Kidney glomerular epithelial cell (primary cell): ENCODE measurements at regions not wholly inside any gene's neighbourhood (a gene's known extent, or its start where the extent isn't known, plus 50 kb on each side); places are given as distances from the start of the nearest gene placed in this dataset.
A peak's percentile ranks its signal among the peaks of the same experiment; 100 is the strongest.

Experiments used
- DNase-seq: peaks from one replicate; lab custom pipeline; 2025; lab: John Stamatoyannopoulos, UW

DNA sequence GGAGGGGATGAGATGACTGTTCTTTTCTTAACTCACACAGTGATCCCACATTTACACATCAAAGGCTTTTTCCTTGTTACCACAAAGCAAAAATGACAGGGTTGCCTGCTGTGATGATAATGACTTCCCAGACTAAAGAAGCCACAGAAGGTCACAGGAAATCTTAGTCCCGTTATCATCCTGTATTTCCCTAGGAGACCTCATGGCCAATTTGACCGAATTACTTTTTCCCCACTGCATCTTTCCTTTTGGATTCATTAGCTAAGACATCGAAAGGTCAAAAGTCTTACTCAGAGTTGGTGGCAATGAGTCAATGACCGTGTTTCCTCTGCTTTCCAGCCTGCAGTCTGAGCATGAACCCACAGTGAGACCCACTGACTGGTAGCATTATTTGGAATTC, 130.1 kb upstream of the INHBA start:
- no peak for DNase-seq

DNA sequence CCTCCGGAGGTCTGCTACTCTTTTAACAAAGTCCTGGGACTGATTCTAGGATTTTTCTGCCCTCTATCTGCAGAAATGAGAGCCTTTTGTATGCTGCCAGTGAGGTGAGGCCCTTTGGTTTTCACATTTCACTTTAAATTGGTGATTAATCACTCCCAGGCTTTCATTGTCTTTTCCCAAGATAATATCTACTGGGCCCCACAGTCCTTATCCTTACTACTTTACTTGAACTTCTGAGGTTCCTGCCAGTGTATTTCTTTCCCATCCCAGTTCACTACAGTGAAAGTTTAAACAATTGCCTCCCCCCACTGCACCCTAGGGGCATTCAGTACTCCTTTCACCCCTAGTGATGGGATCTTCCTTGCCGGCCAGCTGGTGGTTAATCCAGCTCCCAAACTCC, 127.4 kb upstream of the INHBA start:
- DNase-seq = no peak

DNA sequence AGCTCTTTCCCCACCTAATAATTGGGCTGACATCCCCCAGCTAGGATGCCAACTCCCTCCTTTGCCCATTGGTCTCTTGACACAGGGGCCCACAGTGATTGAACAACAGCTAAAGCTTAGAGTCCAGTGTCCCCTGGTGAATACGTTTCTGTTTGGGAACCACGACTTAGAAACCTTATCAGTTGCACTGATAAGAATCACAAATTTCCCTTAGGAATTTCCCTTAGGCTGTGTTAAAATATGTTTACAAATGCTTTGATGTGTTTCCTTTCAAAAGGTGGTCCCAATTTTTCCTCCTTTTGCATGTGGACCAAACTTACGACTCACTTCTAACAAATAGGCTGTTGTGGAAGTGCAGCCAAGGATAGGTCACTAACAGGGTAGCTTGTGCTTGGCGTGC, 126.0 kb upstream of the INHBA start:
- DNase-seq = no peak

DNA sequence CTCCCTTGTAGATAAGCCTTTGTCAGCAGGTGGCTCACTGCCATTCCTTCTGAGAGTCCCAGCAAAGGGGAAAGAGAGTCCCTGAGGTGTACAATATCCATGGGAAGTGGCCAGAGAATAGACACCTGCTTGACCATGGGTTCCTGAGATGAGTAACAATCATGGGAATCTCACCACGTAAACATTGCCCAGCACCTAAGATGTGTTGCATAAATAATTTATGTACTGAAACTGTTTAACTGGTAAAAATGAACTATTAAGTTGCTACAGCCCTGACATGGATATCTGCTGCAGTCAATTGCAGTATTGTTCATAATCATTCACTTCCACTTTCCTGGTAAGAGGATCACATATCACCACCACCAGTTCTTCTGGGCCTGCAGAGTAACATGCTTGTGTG, 123.8 kb upstream of the INHBA start:
- DNase-seq = no peak

DNA sequence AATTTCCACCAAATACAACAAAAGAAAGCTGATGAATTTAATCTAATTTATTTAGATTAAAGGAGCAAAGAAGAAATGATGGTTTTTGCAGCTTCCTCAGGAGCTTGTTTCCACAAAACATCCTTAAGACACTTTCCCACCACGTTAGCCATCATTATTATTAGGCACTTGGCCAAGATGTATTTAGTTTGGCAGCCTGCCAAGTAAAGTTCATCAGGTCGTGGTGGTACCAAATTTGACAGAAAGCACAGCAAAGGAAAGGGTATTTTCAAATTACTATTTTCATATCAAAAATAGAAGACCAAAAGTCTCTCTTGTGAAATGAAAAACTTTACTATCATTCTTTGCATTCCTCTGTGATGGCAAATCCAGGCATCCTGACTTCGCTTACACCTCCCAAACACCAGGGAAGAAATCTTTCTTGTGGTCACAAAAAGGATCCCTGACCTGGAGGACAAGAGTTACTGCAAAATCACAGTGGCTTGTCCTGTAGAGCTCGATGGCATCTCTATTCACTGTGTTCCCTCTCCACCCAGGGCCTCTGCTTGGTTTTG, 123.1 kb upstream of the INHBA start:
- peak; percentile 28 for DNase-seq

DNA sequence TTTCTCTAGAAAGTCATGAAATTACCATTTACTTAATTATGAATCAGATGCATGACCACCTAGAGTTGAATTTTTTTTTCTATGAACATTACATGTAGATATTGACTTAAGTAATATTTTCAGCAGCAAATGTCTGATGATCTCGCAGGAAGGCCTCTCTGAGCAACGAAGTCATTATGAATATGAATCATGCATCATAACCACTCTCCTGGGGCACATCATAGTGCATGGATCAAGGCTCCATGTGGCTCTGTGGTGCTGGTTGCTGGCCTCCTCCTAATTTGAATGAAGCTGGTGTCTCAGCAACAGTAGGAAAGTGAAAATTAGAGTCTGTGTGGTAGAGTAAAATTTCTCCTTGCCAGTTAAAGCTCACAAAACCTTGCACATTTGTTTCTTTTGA, 121.4 kb upstream of the INHBA start:
- DNase-seq = no peak

DNA sequence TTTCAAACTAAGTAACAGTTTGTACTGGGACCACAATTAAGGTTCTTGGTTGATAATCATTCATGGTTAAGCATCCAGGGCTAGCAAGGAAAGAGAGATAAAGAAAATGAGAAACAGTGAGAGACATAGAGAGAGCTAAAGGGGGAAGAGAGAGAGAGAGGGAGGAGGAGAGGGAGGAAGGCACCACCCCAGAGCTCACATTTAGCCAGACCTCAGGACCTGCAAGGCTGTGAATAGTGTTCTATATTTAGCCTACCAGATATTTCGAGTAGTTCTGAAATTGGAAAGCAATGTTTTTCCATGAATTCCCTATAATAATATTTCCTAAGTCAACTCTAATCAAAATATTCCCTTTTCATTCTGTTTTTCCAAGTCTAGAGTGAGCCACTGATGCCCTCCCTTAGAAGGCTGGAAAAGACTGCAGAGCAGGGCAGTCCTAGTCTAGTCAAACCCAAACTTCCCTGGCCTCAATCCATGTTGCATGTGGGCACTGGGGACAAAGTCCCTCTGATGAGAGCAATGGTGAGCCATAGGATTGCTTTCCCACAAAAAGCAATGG, 119.4 kb upstream of the INHBA start:
- no peak for DNase-seq

DNA sequence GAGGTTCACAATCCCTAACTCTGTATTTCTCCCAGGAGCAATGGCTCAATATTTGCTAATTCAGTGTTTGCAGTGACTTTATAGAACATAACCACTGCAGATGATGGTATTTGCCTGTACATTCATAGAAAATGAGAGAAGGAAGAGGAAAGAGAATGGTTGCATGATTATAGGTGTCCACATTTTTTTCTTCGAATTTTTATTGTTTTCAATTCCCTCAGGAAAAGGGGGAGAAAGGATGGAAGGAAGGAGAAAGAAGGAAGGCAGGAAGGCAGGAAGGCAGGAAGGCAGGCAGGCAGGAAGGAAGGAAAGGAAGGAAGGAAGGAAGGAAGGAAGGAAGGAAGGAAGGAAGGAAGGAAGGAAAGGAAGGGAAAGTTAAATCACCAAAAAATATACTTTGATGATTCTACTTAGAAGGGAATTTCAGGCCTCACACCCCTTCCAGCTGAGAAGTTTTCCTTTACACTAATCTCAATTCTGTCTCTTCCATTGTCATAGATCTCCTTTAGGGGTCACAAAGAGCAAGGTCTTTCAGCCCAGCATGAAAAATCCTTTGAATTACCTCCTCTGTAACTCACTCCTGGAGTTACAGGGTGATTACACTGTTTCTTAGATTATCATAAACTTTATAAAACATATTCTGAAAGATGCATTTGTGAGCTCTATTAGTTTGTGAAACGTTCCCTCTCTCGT, 118.8 kb upstream of the INHBA start:
- DNase-seq = no peak

DNA sequence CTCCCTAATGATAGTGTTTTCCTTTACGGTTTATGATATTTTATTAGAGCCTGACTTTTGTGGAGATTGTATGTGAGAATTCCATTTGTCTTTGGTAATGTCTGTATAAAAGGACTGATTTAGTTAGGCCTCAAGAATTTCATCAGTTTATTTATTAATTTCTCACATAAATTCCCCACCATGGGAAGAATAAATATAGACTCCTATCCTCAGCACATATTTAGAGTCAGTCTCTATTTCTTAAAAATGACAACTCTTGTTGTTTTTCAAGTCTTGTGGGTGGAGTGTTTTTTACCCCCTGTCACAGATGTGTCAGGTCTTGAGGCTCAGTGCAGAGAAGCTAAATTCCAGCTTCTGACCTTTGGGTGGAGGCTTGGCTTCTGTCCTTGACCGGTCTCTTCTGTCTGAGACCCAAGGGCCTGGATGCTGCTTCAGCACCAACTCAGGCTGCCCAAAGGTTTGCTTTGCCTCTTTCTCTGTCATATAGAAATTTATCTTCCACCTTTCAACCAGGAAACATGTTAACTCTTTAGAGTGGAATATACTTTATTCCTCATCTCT, 117.3 kb upstream of the INHBA start:
- no peak for DNase-seq

DNA sequence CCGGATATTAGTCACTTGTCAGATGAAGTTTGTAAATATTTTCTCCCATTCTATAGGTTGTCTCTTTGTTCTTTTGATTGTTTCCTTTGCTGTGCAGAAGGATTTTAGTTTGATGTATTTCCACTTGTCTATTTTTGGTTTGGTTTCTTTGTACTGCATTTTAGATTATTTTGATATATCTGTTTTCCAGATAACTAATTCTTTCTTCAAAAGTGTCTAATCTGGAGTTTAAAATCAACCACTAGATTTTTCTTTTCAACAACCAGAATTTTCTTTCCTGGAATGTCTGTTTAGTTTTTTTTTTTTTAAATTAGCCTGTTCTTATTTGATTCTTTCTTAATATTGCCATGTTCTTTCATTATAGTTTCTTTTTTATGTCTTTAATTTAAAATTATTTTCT, 116.8 kb upstream of the INHBA start:
- DNase-seq = no peak

DNA sequence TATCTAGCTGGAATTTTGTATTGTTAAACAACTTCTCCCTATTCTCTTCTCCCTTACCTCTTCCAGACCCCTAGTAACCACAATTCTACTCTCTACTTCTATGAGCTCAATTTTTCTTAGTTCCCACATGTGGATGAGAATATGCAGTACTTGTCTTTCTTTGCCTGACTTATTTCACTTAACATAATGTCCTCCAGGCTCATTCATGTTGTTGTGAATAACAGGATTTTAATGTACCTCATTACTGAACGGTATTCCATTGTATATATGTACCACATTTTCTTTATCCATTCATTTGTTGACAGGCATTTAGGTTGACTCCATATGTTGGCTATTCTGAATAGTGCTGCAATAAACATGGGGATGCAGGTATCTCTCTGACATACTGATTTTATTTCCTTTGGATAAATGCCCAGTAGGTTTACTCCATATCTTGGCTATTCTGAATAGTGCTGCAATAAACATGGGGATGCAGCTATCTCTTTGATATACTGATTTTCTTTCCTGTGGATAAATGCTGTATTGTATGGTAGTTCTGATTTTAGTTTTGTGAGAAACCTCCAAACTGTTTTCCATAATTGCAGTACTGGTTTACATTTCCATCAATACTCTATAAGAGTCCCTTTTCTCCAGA, 116.0 kb upstream of the INHBA start:
- no peak for DNase-seq

DNA sequence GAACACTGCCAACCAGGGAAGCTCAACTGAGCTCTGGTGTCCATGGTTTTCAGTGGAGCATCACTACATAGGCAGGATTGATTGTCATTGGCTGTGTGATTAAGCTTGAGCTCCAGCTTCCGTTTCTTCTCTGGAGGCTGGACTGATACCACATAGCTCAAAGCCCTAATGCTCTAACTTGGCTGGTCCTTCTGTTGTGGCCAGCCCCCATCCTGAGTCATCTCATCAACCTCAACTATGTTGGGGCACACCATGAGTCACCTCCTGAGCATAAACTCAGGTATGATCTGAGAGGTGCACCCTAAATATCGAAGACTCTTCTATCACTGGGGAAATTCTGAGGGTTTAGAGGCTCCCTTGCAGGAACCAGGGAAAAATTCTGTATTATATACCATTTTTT, 114.5 kb upstream of the INHBA start:
- no peak for DNase-seq

DNA sequence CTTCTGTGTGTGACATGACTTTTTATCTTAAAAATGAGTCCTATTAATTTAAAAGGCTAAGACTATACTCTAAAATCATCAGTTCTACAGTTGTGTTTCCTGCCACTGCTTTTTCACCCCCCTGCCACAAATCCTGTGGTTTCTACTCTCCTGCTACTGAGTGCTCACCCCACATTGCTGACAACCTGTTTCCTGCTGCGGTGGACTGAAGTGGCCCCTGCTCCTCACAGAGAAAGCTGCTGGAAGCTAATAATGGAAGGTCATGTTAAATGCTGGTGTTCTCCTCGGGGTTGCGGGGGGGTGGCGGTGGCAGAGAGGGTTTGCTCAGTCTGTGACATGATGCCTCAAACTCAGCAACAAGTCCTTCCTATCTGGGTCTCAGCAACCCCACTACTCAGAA, 113.2 kb upstream of the INHBA start:
- no peak for DNase-seq

DNA sequence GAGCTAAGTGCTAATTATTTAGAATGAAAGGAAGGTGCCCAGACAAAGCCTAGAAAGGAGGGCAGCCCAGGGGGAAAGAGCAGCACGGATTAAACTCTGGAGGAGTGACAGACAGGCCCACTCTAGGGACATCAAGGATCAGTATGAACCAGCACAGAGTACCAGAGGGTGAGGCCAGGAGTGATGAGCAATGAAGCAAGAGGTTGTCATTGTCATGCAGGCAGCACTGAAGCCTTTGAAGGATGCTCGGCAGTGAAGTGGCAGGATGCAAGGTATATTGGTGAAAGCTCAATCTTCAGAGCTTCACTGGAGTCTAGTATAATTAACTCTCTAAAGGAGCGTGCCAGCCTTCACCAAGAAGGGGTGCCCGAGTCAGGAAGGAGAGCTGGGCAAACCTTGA, 112.0 kb upstream of the INHBA start:
- no peak for DNase-seq

DNA sequence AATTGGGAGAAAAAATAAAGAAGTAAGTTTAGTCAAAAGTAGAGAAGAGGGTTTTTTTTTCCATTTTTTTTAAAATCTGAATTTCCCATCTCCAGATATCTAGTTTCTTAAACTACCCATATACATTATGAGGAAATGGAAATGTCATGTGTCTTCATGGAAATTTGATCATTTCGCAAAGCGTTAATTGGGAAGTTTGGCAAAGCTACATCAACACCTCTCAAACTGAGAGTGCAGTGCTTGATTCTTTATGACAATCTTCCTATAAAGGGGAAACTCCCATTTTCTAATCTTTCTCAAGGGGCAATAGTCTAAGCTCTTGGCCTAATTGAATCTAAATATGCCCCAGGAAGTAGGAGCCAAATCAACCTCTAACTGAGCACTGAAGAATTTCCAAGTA, 110.4 kb upstream of the INHBA start:
- DNase-seq = no peak

DNA sequence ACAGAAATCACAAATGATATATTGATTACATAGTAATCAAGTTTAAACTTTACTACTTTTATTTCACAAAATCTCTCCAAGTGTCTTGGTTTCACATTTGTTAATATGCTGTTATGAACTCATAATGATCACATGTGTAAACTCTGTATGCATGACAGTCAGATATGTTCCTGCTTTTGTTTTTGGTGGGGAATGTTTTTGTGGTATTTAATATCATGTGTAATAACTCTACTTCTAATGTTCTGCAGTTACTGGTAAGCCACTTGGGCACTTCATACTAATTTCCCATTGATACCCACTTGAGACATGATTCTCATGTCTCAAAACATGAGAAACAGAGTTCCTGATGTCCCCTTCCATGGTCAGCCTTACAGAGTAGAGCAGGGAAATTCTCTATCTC, 109.1 kb upstream of the INHBA start:
- DNase-seq = no peak

DNA sequence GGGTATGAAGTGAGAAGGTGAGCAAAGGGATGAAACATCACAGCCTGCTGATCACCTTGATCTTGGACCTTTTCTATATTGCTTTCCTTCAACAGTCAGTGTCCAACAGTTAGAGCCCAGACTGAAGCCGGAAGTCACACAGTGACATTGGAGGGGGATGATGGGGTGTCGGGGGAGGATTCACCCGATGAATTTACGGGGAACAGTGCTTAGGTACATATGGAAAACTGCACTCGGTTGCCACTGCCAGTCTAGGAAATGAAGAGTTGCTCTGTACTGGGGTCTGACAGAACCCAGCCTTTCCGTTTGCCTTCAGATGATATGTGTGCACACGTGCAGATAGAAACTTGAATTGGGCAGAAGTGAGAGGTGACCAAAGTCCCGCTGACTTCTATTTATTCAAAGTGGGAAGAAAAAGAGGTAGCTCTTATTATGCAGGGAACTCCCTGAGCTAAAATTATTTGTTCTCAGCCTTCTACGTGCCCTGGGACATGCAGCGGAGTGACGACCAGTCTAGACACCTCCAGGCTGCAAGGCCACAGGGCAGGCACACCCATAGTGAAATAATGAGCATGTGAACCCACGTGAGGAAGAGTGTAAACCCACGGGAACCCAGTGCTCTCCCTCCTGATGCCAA, 107.2 kb upstream of the INHBA start:
- DNase-seq = no peak

DNA sequence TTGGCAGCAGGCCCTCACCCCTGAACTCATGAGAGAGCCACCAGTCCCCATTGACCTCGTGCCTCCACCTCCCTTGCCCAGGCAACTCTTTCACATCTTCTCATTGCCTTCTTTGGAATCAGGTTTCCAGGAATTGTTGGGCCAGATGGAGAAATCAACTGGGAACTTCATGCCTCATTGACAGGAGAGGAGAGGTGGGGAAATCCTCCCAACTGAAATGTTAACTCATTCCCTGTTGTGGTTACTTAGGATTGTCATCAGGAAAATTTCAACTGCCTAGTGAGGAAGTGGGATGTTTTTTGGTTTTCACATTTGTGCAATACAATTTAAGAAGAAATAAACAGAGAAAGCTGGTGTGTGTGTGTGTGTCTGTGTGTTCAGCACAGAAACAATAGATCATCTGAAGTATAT, 106.6 kb upstream of the INHBA start:
- peak; percentile 70 for DNase-seq

DNA sequence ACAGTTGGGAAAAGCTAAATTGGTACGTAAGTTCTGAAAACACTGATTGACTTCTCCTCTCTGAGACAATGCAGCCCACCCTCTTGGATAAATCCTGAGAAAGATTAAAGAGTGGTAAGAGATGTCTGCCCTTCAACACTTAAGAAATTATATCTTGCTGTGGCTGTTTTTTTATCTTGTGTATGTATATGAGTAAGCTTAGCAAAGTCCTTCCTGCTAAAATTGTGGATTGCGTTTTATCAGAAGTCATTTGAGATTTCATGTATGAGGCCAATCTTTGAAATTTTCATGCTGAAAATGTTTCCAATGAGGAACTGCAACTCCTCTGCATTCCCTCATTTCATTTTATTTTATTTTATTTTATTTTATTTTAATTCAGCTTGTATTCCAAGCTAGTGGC, 106.2 kb upstream of the INHBA start:
- no peak for DNase-seq

DNA sequence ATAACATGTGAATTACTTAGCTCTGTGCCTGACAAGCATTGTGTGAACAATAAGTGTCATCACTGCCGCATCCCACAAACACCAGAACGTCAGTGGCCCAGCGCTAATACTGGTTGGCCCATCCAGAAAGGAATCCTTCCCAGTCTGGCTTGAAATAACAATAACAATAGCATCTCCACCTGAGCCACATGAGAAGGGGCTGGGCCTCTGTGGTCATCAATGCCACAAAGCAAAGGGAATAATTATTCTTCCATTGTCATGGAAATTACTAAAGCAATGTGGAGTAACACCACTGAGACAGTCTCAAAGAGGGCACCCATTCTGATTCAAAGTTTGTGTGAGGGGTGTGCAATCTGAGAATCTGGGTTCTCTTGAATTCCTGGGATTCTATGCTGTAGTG, 105.7 kb upstream of the INHBA start:
- DNase-seq = peak; percentile 6

DNA sequence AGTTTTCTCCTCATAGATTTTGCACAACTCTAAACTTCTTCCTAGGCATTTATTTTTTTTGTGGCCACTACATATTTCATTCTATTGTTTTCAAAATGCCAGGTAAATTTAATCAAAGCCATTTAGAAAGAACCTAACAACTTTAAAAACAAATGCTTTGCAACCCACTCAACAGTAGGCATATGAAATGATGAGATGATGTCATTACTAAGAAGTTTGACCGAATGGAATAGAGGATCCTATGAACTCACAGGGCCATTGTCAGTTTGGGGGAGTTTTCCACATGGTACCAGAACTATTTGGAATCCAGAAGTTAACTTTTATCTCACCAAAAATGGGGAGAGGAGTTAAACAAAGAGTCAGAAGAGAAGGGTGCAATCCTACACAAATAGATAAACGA, 100.7 kb upstream of the INHBA start:
- DNase-seq = no peak

DNA sequence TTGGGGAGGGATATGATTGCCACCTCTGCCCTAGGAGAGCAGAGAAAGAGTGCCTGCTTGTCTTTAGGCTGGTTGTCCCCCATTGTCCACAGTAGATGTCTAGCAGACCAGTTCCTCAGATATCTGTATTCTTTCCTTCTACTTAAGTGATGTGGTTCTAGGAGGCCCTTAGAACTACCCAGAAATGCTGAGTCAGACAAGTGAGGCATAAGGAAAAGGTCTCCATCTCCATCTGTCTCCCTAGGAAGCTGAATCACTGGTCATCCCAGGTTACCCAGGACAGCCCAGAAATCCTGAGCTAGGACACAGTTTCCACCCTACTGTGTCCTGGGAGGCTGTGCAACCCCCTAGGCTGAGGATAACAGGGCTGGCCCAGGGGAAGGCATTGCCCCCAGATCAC, 93.4 kb upstream of the INHBA start:
- no peak for DNase-seq
